ENCODE measurements at regions not wholly inside any gene's neighbourhood (a gene's known extent, or its start where the extent isn't known, plus 50 kb on each side); places are given as distances from the start of the nearest gene placed in this dataset.

DNA sequence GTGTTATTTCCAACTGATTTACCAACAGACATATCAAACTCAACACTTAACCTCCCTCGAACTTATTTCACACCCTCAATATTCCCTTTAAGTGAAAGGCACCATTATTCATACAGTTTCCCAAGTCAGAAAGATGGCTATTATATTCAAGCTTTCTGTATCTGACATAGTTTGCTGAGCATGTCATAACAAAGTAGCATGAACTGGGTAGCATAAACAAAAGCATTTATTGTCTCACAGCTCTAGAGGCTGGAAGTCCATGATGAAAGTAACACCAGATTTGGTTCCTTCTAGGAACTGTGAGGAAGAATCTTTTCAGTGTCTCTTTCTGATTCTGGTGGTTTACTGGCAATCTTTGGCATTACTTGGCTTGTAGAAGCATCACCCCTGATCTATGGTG is 1388.6 kb downstream of the TECRL start:
- no peak for DNase-seq

DNA sequence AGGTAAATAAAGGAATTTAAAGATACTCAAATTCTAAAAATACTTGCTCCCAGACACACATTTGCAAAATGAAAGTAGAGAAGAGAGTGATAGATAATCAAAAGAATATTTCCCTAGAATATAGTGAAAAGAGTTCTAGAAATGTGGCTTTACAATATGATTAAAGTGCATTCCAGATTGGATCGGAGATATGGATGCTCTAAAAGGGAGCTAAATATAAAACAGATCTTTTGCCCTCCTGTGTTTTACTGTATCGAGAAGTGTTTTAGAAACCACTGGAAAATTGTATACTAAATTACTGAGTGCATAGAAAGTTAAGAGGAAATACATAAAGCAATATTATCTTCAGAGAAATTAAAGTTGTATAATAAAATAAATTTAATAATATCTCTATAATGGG is 1392.0 kb downstream of the TECRL start:
- no peak for DNase-seq

DNA sequence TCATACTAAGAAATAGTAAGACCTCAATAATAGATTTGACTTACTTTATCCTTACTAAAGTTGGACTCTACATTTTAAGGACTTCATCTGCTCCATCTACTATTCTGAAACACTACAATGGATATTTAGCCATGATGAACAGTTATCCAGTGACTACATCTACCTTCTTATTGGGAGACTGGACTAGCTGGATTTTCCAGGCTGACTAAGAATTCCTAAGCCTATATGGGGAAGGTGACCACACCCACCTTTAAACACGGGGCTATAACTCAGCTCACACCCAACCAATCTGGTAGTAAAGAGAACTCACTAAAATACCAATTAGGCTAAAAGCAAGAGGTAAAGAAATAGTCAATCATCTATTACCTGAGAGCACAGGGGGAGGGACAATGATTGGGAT is 1438.4 kb downstream of the TECRL start:
- DNase-seq = no peak

- no peak for DNase-seq
These were observed 1448.8 kb downstream of the TECRL start for GRCh38 chr4:62960415-62960814.

GRCh38 chr4:62953752-62954151 is 1455.5 kb downstream of the TECRL start:
- DNase-seq = no peak

GRCh38 chr4:62952366-62952765 is 1456.9 kb downstream of the TECRL start:
- DNase-seq = no peak

- DNase-seq = no peak
These were observed 1461.1 kb downstream of the TECRL start for GRCh38 chr4:62948108-62948507.

- no peak for DNase-seq
These were observed 1469.0 kb downstream of the TECRL start for GRCh38 chr4:62940229-62940628.

GRCh38 chr4:62930884-62931283 is 1478.4 kb downstream of the TECRL start:
- no peak for DNase-seq

GRCh38 chr4:62928483-62928882 is 1480.8 kb downstream of the TECRL start:
- no peak for DNase-seq

DNA sequence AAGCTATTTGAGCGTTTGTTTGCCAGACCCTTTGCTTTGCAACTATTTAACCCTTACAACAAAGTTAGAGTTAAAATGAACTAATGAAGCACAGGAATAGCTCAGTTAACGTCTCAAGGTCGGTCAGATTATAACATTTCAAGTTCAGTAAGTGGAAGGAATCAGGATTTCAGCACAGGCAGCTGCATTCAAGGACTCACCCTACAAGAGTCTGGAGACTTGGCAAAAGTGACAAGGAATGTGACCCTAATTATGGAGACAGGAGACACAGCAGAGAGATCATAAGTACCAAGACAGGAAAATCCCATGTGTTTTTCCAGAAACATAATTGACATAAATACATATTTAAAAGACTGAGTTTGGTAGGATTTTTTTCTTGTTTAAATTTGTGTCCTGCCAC is 1481.7 kb downstream of the TECRL start:
- DNase-seq = no peak

- DNase-seq = no peak
These were observed 1485.5 kb downstream of the TECRL start for GRCh38 chr4:62923783-62924182.

- DNase-seq = no peak
These were observed 1491.6 kb downstream of the TECRL start for GRCh38 chr4:62917649-62918048.

DNA sequence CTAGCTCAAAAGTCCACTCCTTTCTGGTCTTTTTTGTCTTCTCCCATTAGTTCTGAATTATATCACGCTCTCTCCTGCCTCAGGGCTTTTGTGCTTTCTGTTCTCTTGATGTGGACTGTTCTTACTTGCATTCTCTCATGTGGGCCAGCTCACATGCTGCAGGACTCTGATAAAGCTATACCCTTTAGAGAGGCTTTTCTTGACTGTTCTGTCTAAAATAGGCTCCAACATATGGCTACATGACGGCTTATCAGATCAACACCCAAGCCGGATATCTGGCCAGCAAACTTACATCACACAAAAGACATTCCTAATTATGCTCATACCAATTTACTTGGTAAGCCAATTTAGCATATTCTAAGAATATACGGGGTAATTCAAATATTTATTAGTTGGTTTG is 1494.5 kb downstream of the TECRL start:
- DNase-seq = no peak

DNA sequence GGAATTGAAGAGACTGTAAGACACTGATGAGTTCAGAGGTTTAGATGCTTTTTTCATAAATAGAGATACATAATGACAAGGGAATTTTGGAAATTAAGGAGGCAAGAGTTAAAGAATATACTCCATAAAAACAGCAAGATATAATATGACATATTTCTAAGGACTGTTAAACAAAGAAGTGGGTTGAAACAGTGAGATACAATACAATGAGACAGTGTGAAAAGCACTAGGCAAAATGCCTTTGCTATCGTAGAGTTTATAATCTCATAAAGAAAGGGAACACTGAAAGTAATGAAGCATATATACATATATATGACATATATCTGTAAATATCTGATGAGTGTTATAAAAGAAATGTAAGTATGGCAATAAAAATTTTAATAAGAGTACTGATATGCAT is 1496.2 kb downstream of the TECRL start:
- DNase-seq = no peak

GRCh38 chr4:62912531-62912930 is 1496.7 kb downstream of the TECRL start:
- no peak for DNase-seq

- DNase-seq = no peak
These were observed 1500.0 kb downstream of the TECRL start for GRCh38 chr4:62909238-62909637.

DNA sequence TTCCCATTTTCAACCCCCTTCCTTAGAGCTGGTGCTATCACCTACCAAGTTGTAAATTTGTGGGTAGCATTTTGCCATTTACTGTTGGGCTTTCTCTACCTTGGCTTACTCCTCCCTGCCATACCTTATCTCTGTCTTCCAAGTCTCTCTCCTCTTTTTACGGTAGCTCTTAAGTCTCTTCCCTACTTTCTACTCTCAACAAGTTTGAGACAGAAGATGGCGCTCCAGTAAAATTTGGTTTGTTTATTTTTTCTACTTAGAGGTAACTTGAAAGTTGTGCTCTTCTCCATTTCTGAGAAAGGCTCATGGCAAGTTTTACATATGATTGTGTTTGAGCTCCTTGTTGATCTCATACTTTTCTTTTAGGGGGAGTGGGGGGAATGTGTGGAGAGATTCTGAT is 1508.1 kb downstream of the TECRL start:
- DNase-seq = no peak

DNA sequence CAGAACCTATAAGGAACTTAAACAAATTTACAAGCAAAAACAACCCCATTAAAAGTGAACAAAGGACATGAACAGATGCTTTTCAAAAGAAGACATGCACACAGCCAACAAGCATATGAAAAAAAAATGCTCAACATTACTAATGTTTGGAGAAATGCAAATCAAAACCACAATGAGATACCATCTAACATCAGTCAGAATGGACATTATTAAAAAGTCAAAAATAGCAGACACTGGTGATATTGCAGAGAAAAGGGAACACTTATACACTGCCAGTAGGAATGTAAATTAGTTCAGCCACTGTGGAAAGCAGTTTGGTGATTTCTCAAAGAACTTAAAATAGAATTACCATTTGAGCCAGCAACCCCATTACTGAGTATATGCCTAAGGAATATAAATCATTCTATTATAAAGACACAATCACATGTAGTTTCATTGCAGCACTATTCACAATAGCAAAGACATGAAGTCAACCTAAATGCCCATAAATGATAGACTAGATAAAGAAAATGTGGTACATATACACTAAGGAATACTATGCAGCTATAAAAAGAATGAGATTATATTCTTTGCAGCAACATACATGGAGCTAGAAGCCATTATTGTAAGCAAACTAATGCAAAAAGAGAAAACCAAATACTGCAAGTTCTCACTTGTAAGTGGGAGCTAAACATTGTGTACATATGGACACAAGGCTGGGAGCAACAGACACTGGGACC is 1509.4 kb downstream of the TECRL start:
- DNase-seq = no peak

GRCh38 chr4:62898115-62898514 is 1511.1 kb downstream of the TECRL start:
- DNase-seq = no peak

DNA sequence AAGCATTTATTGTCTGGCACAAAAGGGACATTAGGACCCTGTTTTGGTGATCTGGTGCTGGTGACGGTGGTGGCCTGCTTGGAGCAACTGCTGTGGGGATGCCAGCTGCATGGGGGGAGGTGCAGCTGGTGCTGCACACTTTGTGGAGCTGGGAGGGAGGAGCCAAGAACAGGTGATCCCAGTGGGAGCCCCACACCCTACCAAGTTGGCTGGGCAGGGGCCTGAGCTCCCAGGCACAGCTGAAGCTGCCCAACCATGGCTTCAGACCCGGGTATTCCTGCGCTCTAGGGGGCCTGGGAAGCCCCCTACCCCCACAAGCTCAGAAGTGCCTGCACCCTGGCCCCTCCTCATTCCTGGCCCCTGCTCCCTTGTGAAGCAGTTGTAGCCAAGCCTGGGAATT is 1512.5 kb downstream of the TECRL start:
- DNase-seq = no peak

DNA sequence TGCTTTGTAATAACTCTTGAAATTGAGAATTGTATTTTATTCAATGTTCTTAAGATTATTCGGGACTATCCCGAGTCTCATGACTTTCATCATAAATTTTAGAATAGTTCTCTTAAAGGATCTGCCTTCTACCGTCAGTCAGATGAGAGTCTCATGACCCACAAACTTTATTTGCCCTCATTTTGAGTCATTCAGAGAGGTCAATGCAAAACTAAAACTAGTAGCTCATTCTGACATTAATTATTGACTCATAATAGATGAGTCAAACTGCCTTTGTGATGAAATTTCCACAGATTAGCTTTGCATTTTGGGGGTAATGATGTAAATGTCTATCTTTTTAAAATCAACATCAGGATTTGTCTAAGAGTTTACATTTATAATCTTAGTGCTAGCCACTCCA is 1527.3 kb downstream of the TECRL start:
- no peak for DNase-seq

- no peak for DNase-seq
These were observed 1528.0 kb downstream of the TECRL start for GRCh38 chr4:62881210-62881609.

GRCh38 chr4:62872856-62873255 is 1536.4 kb downstream of the TECRL start:
- DNase-seq = no peak

DNA sequence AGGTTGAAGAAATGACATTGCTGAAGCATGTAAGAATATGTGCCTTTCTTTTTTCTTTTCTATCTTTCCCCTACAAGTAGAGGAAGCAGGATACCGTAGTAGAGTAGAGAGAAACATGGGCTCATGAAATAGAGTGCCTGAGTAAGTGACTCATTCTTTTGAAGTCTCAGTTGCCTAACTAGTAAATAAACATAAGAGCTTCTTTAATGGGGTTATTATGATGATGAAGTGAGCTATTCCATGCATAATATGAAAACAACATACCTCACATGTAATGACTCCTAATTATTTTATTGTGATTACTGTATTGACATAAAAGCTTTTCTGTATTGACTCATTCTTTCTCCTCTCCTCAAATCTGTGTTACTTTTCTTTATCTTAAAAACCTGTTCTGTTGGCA is 1538.2 kb downstream of the TECRL start:
- no peak for DNase-seq

GRCh38 chr4:62870451-62870850 is 1538.8 kb downstream of the TECRL start:
- DNase-seq = no peak
